OCI-LY7 (cell line): ENCODE measurements at regions not wholly inside any gene's neighbourhood (a gene's known extent, or its start where the extent isn't known, plus 50 kb on each side); places are given as distances from the start of the nearest gene placed in this dataset.

ENCODE experiments used
- BruUV-seq: library from RNA; stranded (reverse); fragments of 400-500 nt; replicated peaks from 2 replicates; lab custom pipeline; 2021; lab: Mats Ljungman, UMichigan
- CTCF ChIA-PET: fragments of 300-600 bp; sonication (Branson Sonifier 250); formaldehyde crosslinking; loops from one replicate; lab custom pipeline; 2022; ENCODE audit warnings: antibody characterized with exemption; ENCODE audit not compliant: unreplicated experiment; lab: Charles Lee
- POLR2A ChIA-PET: fragments of 300-600 bp; sonication (Branson Sonifier 250); formaldehyde crosslinking; loops from one replicate; lab custom pipeline; 2022; ENCODE audit warnings: antibody characterized with exemption; lab: Charles Lee
- DNase-seq: peaks from one replicate; pipeline ENCODE4 v3.0.0-alpha.2; 2015; ENCODE audit warnings: low spot score
- H2AFZ ChIP-seq: fragments of 200-600 bp; sonication (generic), shearing (Covaris generic); 2 replicates; pipeline ENCODE4 v1.6.1; 2014; ENCODE audit warnings: mild to moderate bottlenecking, antibody characterized with exemption, low read length, moderate library complexity
- H3K27ac ChIP-seq: fragments of 200-600 bp; sonication (generic); 2 replicates; pipeline ENCODE4 v1.5.1; 2014; ENCODE audit warnings: mixed run types, low read depth, mild to moderate bottlenecking, moderate library complexity, low read length, inconsistent platforms; ENCODE audit not compliant: poor library complexity, severe bottlenecking
- H3K36me3 ChIP-seq: fragments of 200-600 bp; sonication (generic); 2 replicates; pipeline ENCODE4 v1.6.1; 2014; ENCODE audit warnings: mild to moderate bottlenecking, antibody characterized with exemption, low read length, moderate library complexity, mixed read lengths; ENCODE audit not compliant: insufficient read depth
- H3K4me1 ChIP-seq: fragments of 200-600 bp; sonication (generic); 2 replicates; pipeline ENCODE4 v1.5.1; 2014; ENCODE audit warnings: mild to moderate bottlenecking, low read length; ENCODE audit not compliant: insufficient read depth, poor library complexity, severe bottlenecking
- H3K4me2 ChIP-seq: fragments of 200-600 bp; sonication (generic); 2 replicates; pipeline ENCODE4 v1.6.1; 2014; ENCODE audit warnings: mild to moderate bottlenecking, low read length
- H3K4me3 ChIP-seq: fragments of 200-600 bp; sonication (generic); 2 replicates; pipeline ENCODE4 v1.5.1; 2014; ENCODE audit warnings: mild to moderate bottlenecking, low read depth, low read length; ENCODE audit not compliant: poor library complexity, severe bottlenecking
- H3K79me2 ChIP-seq: fragments of 200-600 bp; sonication (generic); 2 replicates; pipeline ENCODE4 v1.6.1; 2016; ENCODE audit warnings: low read depth, mild to moderate bottlenecking, low read length, moderate library complexity, mixed read lengths; ENCODE audit not compliant: insufficient read depth
- H3K9me2 ChIP-seq: fragments of 200-600 bp; sonication (generic); 2 replicates; pipeline ENCODE4 v1.6.1; 2016; ENCODE audit warnings: mild to moderate bottlenecking, low read length, mixed read lengths; ENCODE audit not compliant: insufficient read depth
- H3K9me3 ChIP-seq: fragments of 200-600 bp; sonication (generic); 2 replicates; pipeline ENCODE4 v1.6.1; 2014; ENCODE audit warnings: mild to moderate bottlenecking, mixed run types, low read length, mixed read lengths
- H4K20me1 ChIP-seq: fragments of 200-600 bp; sonication (generic); 2 replicates; pipeline ENCODE4 v1.6.1; 2014; ENCODE audit warnings: mild to moderate bottlenecking, antibody characterized with exemption, low read length, moderate library complexity, mixed read lengths; ENCODE audit not compliant: insufficient read depth
- EZH2phosphoT487 ChIP-seq: fragments of 200-600 bp; sonication (generic); IDR thresholded peaks from 2 replicates; pipeline ENCODE4 v1.6.1; 2018; ENCODE audit warnings: low read depth, borderline replicate concordance, mild to moderate bottlenecking, mixed run types, antibody characterized with exemption, low read length, moderate library complexity, mixed read lengths
- intact Hi-C: fragments of 100-400 bp; cut with micrococcal nuclease; formaldehyde crosslinking; loops from one replicate; pipeline ENCODE4 v1.10.0; 2022; ENCODE audit not compliant: unreplicated experiment
- TF ChIP-seq, protein P1 (sequence below): fragments of 200-600 bp; sonication (generic); conservative IDR thresholded peaks from 2 replicates; pipeline ENCODE4 v1.5.1; 2014; ENCODE audit warnings: mild to moderate bottlenecking, antibody characterized with exemption, low read length, moderate library complexity, mixed read lengths

DNA sequence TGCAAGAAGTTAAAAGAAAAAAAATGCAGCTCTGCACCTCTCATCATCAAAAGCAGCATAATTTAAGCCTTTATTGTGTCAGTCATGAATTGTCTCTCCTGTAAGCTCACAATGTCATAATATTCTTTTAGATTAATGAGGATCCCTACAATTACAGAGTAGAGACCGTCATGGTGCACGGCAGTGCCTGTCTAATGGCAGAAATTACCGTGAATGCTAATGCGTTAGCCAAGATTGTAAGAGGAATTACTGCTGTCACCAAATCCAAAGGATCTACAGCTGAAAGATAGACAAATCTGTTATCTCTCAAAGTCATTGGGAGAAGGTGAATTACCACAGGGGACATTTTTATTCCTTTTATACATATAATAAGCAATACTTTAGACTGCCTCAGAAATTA lies 631.6 kb upstream of the NRSN1 start:
- BruUV-seq, result no TSS peak
- POLR2A ChIA-PET, result interaction anchor here (1.0 kb wide), 1 partner anchor 18 kb away, joined by 4 read pairs; no protein-coding TSS in a partner anchor
- intact Hi-C loops, result no loop called here

GRCh38 chr6:23498013-23498412 lies 628.0 kb upstream of the NRSN1 start:
- H3K9me2 ChIP-seq, result no peaks in the 10 kb centered on the region
- H4K20me1 ChIP-seq, result no peaks in the 10 kb centered on the region
- CTCF ChIA-PET, result no interaction called here
- H3K79me2 ChIP-seq, result no peaks in the 10 kb centered on the region
- intact Hi-C loops, result no loop called here
- TF ChIP-seq EZH2phosphoT487, result no peak
- TF ChIP-seq, protein P1, sequence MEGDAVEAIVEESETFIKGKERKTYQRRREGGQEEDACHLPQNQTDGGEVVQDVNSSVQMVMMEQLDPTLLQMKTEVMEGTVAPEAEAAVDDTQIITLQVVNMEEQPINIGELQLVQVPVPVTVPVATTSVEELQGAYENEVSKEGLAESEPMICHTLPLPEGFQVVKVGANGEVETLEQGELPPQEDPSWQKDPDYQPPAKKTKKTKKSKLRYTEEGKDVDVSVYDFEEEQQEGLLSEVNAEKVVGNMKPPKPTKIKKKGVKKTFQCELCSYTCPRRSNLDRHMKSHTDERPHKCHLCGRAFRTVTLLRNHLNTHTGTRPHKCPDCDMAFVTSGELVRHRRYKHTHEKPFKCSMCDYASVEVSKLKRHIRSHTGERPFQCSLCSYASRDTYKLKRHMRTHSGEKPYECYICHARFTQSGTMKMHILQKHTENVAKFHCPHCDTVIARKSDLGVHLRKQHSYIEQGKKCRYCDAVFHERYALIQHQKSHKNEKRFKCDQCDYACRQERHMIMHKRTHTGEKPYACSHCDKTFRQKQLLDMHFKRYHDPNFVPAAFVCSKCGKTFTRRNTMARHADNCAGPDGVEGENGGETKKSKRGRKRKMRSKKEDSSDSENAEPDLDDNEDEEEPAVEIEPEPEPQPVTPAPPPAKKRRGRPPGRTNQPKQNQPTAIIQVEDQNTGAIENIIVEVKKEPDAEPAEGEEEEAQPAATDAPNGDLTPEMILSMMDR, result no peak
- no peaks in the 10 kb centered on the region for H3K9me3 ChIP-seq
- BruUV-seq, result no TSS peak
- no peak overlapping the region for H3K4me2 ChIP-seq
- no peaks in the 10 kb centered on the region for H3K36me3 ChIP-seq
- no peak overlapping the region for H2AFZ ChIP-seq
- POLR2A ChIA-PET, result no interaction called here
- no peak for DNase-seq
- H3K4me1 ChIP-seq, result no peaks in the 10 kb centered on the region
- H3K4me3 ChIP-seq, result no peak overlapping the region
- H3K27ac ChIP-seq, result no peak overlapping the region

More for the DNA sequence above, 631.6 kb upstream of the NRSN1 start:
- no peaks in the 10 kb centered on the region for H3K9me3 ChIP-seq
- H3K4me1 ChIP-seq, result no peaks in the 10 kb centered on the region
- H3K4me3 ChIP-seq, result no peak overlapping the region
- no peak for TF ChIP-seq EZH2phosphoT487
- TF ChIP-seq, protein P1, result no peak
- CTCF ChIA-PET, result no interaction called here
- H3K36me3 ChIP-seq, result no peaks in the 10 kb centered on the region
- no peak for DNase-seq
- no peak overlapping the region for H2AFZ ChIP-seq
- no peaks in the 10 kb centered on the region for H4K20me1 ChIP-seq
- H3K4me2 ChIP-seq, result no peak overlapping the region
- H3K79me2 ChIP-seq, result no peaks in the 10 kb centered on the region
- no peaks in the 10 kb centered on the region for H3K9me2 ChIP-seq
- H3K27ac ChIP-seq, result no peak overlapping the region

GRCh38 chr6:23499549-23499948 lies 626.5 kb upstream of the NRSN1 start:
- no peaks in the 10 kb centered on the region for H3K4me1 ChIP-seq
- H4K20me1 ChIP-seq, result no peaks in the 10 kb centered on the region
- CTCF ChIA-PET, result no interaction called here
- H3K4me2 ChIP-seq, result no peak overlapping the region
- H3K79me2 ChIP-seq, result no peaks in the 10 kb centered on the region
- H3K9me3 ChIP-seq, result no peaks in the 10 kb centered on the region
- intact Hi-C loops, result no loop called here
- no peak for DNase-seq
- H3K9me2 ChIP-seq, result no peaks in the 10 kb centered on the region
- no peak overlapping the region for H3K27ac ChIP-seq
- TF ChIP-seq, protein P1, result no peak
- TF ChIP-seq EZH2phosphoT487, result no peak
- BruUV-seq, result no TSS peak
- H3K4me3 ChIP-seq, result no peak overlapping the region
- H3K36me3 ChIP-seq, result no peaks in the 10 kb centered on the region
- no peak overlapping the region for H2AFZ ChIP-seq
- POLR2A ChIA-PET, result no interaction called here
